ENCODE measurements at regions not wholly inside any gene's neighbourhood (a gene's known extent, or its start where the extent isn't known, plus 50 kb on each side); places are given as distances from the start of the nearest gene placed in this dataset.
"Not testable (repeated sequence)": the region's sequence is repeated elsewhere in the genome, so short reads cannot be mapped to it uniquely, and the experiment has no call there.

- no peak for DNase-seq
These were observed 487.6 kb upstream of the CAMK1G start for GRCh38 chr1:209095627-209096595.

- no peak for DNase-seq
These were observed 483.1 kb upstream of the CAMK1G start for GRCh38 chr1:209100460-209100859.

GRCh38 chr1:209101106-209101505, 482.4 kb upstream of the CAMK1G start:
- no peak for DNase-seq

GRCh38 chr1:209102120-209102519, 481.4 kb upstream of the CAMK1G start:
- no peak for DNase-seq

- no peak for DNase-seq
These were observed 481.0 kb upstream of the CAMK1G start for GRCh38 chr1:209102531-209102930.

GRCh38 chr1:209103092-209103491, 480.4 kb upstream of the CAMK1G start:
- DNase-seq: no peak

GRCh38 chr1:209104646-209105045, 478.9 kb upstream of the CAMK1G start:
- DNase-seq: no peak

GRCh38 chr1:209105701-209106100, 477.8 kb upstream of the CAMK1G start:
- DNase-seq: no peak

GRCh38 chr1:209106237-209106741, 477.2 kb upstream of the CAMK1G start:
- DNase-seq: no peak

GRCh38 chr1:209106861-209107260, 476.7 kb upstream of the CAMK1G start:
- DNase-seq: no peak

GRCh38 chr1:209107535-209107934, 476.0 kb upstream of the CAMK1G start:
- DNase-seq: no peak

GRCh38 chr1:209109001-209109785, 474.3 kb upstream of the CAMK1G start:
- DNase-seq: no peak

- DNase-seq: no peak
These were observed 470.0 kb upstream of the CAMK1G start for GRCh38 chr1:209113521-209113920.

- no peak for DNase-seq
These were observed 466.8 kb upstream of the CAMK1G start for GRCh38 chr1:209116705-209117104.

- no peak for DNase-seq
These were observed 459.9 kb upstream of the CAMK1G start for GRCh38 chr1:209123601-209124000.

GRCh38 chr1:209129091-209129490, 454.4 kb upstream of the CAMK1G start:
- not testable (repeated sequence) for DNase-seq

GRCh38 chr1:209130886-209131285, 452.6 kb upstream of the CAMK1G start:
- no peak for DNase-seq

GRCh38 chr1:209132736-209133467, 450.6 kb upstream of the CAMK1G start:
- DNase-seq: no peak

GRCh38 chr1:209134001-209134400, 449.5 kb upstream of the CAMK1G start:
- no peak for DNase-seq

- DNase-seq: no peak
These were observed 439.6 kb upstream of the CAMK1G start for GRCh38 chr1:209143916-209144315.

GRCh38 chr1:209150114-209150513, 433.4 kb upstream of the CAMK1G start:
- DNase-seq: no peak

GRCh38 chr1:209153411-209153810, 430.1 kb upstream of the CAMK1G start:
- DNase-seq: no peak

- no peak for DNase-seq
These were observed 428.6 kb upstream of the CAMK1G start for GRCh38 chr1:209154912-209155311.

Measured in effector CD4-positive, alpha-beta T cell (primary cell).